Central memory CD4-positive, alpha-beta T cell (primary cell): ENCODE measurements at regions not wholly inside any gene's neighbourhood (a gene's known extent, or its start where the extent isn't known, plus 50 kb on each side); places are given as distances from the start of the nearest gene placed in this dataset.
"Not testable (repeated sequence)": the region's sequence is repeated elsewhere in the genome, so short reads cannot be mapped to it uniquely, and the experiment has no call there.

Experiments
- DNase-seq: peaks from one replicate; pipeline ENCODE4 v3.0.0; 2022

- no peak for DNase-seq
Measured at GRCh38 chr2:16071039-16071864, 130.9 kb downstream of the MYCN start.

DNA sequence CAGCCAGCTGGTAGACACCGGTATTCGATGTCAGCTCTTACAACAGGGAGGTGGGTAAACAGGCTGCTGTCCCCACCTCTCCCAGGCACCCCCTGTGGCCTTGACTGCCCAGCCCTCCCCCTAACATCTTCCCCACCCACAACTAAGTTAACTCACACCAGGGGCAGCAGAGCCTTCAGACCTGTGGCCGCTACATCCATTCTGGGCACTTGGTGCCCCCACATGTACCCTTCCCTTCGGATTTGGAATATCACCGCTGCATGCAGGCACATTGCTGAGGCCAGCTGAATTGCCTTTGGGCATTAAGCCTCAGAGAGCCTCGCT lies 130.3 kb downstream of the MYCN start:
- no peak for DNase-seq

- DNase-seq: no peak
Measured at GRCh38 chr2:16069933-16070647, 129.7 kb downstream of the MYCN start.

- DNase-seq: no peak
Measured at GRCh38 chr2:16069663-16069932, 129.2 kb downstream of the MYCN start.

DNA sequence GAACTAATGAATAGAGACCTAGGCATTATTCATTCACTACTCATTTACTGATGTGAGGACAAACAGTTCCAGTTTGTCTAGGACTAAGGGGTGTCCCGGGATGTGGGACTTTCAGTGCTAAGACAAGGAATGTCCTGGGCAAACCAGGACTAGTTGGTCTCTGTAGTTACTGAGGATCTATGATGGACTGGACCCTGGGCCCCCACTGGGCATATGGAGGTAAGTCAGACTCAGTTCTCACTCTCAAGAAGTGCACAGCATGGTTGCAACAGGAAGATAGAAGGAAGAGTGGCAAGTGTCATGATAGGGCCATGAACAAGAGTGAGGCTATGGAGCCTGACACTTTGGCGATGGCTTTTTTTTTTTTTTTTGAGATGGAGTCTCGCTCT lies 128.2 kb downstream of the MYCN start:
- DNase-seq: no peak

DNA sequence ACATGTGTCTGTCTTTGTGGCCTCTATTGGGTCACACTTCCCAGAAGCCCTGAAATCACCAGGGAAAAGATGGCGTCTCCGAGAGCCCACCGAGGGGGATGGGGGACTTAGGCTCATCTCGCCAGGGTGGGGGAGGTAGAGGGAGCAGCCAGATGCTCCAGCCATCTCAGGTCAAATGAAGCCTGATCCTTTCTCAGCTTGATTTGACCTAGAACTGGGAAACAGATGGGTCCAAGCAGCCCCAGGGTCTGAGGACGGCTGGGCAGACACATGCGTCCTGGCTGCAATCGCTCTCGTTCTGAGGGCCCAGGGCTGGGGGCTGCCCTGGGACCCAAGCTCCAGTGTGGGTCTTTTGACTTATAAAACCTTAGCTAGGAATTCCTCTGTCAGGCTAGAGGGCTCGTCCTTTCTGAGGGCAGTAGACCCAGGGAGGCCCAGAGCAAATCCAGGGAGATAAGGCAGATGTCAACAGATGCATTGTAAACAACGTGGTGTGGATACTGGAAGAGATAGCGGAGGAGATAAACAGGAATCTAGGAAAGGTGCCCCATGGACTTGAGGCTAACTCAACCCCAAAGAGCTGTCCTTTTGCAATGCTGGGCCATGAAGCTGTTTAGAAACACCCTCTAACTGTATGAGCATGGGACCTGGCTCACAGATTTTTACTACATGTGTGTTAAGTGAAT lies 127.7 kb downstream of the MYCN start:
- no peak for DNase-seq

GRCh38 chr2:16067444-16067843 lies 127.1 kb downstream of the MYCN start:
- no peak for DNase-seq

DNA sequence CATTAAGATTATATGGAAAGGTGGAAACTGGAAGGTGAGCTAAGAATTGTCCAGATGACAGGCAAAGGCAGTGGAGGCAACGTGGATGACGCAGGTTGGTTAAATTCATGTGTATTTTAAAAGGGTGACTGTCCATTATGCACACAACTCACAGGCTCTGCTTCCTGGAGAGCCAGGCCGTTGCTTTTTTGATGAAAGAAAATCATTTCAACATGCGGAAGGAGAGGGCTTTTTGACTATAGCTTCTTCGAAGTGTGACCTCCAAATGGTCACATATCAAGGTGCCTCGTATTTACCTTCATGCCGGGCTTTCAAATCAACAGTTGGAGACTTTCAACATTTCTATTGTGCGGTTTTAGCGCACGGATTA lies 126.7 kb downstream of the MYCN start:
- DNase-seq: no peak

DNA sequence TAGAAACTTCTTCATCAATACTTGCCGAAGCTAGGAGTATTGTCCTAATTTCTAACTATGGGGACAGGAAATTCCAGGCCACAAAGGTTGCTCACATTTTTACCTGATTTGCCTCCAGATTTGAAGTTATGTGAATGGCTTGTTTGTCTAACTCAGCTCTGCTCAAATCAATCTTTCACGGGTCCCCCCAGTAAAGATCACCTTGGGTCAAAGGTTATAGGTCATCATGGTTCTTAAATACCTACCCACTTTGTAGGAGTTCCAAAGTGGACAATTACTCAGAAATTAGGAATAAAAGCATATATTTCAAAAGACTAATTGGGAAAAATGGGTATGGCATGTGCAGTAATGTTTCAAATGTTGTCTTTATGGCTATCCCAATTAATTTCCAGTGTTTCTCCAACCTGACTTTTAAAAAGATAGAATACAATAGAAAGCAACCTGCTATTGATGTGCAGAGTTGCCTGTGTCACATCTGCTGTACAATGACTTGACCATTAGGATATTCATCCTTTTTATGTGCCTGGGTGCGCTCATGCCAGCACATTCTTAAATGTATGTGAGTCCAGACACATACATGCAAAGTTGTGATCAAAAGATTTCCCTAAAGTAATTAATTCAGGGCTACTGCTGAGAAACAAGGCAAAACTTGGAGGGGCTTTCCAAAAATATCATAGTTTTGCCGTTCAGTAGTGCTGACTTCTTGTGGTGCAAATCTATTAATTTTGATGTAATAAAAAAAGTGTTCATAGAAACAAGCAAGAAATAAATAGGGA lies 126.1 kb downstream of the MYCN start:
- no peak for DNase-seq

DNA sequence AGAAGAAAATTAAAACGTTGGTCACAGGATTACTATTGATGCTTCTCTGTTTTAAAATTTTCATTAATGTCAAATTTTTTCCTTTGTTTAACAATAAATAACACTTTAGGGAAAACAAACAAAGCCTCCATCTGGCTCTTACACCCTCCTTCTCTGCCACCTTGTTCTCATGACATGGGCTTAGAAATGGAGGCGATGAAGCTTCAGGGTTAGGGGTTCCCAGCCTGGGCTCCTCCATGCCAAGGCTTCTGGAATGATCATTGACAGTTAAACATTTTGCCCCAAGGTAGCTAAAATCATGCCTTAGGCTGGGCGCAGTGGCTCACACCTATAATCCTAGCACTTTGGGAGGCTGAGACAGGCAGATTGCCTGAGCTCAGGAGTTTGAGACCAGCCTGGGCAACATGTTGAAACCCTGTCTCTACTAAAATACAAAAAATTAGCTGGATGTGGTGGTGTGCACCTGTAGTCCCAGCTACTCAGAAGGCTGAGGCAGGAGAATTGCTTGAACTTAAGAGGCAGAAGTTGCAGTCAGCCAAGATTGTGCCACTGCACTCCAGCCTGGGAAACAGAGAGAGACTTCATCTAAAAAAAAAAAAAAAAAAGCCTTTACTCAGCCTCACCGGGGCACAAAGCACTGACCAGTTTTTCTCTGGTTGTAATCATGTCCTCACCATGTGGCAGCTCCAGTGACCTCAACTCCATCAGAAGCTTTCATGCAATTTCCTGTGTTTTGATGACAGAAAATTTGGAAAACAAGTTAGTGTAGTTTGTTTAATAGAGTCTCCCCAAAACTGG lies 125.1 kb downstream of the MYCN start:
- DNase-seq: not testable (repeated sequence)

DNA sequence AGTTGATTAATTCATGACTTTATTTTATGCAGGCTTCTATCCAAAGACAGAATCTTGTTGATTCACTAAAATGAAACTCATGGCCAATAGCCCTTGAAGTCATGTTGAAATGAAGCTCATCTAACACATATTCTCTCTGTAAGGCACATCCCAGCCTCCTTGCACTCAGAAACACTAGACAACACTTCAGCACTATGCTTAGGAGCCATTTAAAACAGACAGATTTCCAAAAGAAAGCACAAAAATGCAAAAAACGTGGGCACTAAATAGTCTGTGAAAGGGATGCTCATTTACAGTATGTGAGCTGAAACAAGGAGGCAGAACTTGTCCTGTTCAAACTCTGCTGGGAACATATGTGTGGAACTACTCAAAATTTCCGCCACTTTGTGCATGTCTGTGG lies 124.4 kb downstream of the MYCN start:
- DNase-seq: no peak

- DNase-seq: no peak
Measured at GRCh38 chr2:16063955-16064633, 123.7 kb downstream of the MYCN start.

GRCh38 chr2:16063251-16063850 lies 123.0 kb downstream of the MYCN start:
- no peak for DNase-seq

DNA sequence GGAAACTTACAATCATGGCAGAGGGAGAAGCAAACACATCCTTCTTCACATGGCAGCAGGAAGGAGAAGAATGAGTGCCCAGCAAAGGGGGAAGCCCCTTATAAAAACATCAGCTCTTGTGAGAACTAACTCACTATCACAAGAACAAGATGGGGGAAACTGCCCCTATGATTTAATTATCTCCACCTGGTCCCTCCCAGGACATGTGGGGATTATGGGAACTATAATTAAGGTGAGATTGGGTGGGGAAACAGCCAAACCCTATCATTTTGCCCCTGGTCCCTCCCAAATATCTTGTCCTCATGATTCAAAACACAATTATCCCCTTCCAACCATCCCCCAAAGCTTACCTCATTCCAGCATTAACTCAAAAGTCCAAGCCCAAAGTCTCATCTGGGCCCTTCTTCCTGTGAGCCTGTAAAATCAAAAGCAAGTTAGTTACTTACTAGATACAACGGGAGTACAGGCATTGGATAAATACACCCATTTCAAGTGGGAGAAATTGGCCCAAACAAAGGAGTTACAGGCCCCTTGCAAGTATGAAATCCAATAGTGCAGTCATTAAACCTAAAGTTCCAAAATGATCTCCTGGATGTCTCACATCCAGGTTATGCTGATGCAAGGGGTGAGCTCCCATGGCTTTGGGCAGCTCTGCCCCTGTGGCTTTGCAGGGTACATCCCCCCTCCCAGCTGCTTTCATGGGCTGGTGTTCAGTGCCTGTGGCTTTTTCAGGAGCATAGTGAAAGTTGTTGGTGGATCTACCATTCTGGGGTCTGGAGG lies 122.3 kb downstream of the MYCN start:
- DNase-seq: no peak

GRCh38 chr2:16061441-16062217 lies 121.3 kb downstream of the MYCN start:
- no peak for DNase-seq

DNA sequence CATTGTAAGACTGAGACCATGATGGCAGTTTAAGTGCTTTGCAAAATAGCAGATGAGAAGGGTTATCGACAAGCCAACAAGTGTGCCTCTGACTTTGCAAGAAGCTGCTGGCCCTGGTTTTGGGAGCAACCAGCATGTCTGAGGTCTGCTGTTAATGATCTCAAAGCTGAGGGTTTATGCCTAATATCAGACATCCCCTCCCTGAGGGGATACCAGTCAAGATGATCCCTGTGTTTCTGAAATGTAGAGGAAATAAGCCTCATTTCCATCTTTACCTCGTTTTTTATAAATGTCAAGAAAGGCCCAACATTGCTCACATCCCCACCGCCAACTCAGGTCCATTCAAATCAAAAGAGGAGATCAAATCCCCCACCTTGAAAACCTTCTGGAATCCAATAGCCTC lies 120.6 kb downstream of the MYCN start:
- no peak for DNase-seq

- no peak for DNase-seq
Measured at GRCh38 chr2:16060125-16060935, 120.0 kb downstream of the MYCN start.

- no peak for DNase-seq
Measured at GRCh38 chr2:16059393-16060016, 119.2 kb downstream of the MYCN start.
